Astrocyte (in vitro differentiated cells and primary cell): ENCODE measurements at regions not wholly inside any gene's neighbourhood (a gene's known extent, or its start where the extent isn't known, plus 50 kb on each side); places are given as distances from the start of the nearest gene placed in this dataset.
A peak's percentile ranks its signal among the peaks of the same experiment; 100 is the strongest.

Source experiments
- DNase-seq: peaks from one replicate; pipeline ENCODE4 v3.0.0-alpha.2; 2010; ENCODE audit warnings: low read depth
- FAIRE-seq: peaks from 2 replicates; lab custom pipeline; 2011; peaks lifted over from hg19 to GRCh38; lab: Jason Lieb, UNC
- H2AFZ ChIP-seq: 2 replicates; pipeline ENCODE4 v1.6.0; 2012; ENCODE audit warnings: low read depth, low read length, inconsistent platforms
- H3K27ac ChIP-seq: 2 replicates; pipeline ENCODE4 v1.5.1; 2011; ENCODE audit warnings: low read depth, low read length, inconsistent platforms
- H3K27me3 ChIP-seq: 2 replicates; pipeline ENCODE4 v1.6.0; 2011; ENCODE audit warnings: low read length, inconsistent platforms; ENCODE audit not compliant: insufficient read depth
- H3K36me3 ChIP-seq: 2 replicates; pipeline ENCODE4 v1.5.1; 2011; ENCODE audit warnings: low read length, inconsistent platforms; ENCODE audit not compliant: insufficient read depth
- H3K4me1 ChIP-seq: 2 replicates; pipeline ENCODE4 v1.5.1; 2011; ENCODE audit warnings: low read length, inconsistent platforms; ENCODE audit not compliant: insufficient read depth
- H3K4me2 ChIP-seq: 2 replicates; pipeline ENCODE4 v1.6.0; 2012; ENCODE audit warnings: low read length, inconsistent platforms
- H3K4me3 ChIP-seq: 2 replicates; pipeline ENCODE4 v1.5.1; 2011; ENCODE audit warnings: low read depth, mild to moderate bottlenecking, low read length, inconsistent platforms; ENCODE audit not compliant: insufficient read depth
- H3K79me2 ChIP-seq: 2 replicates; pipeline ENCODE4 v1.6.0; 2012; ENCODE audit warnings: mild to moderate bottlenecking, low read length, inconsistent platforms; ENCODE audit not compliant: insufficient read depth
- H3K9ac ChIP-seq: 2 replicates; pipeline ENCODE4 v1.6.0; 2012; ENCODE audit warnings: mild to moderate bottlenecking, low read length, inconsistent platforms
- H3K9me3 ChIP-seq: 2 replicates; pipeline ENCODE4 v1.5.1; 2012; ENCODE audit warnings: low read depth, mild to moderate bottlenecking, low read length, inconsistent platforms; ENCODE audit not compliant: insufficient read depth
- H4K20me1 ChIP-seq: 2 replicates; pipeline ENCODE4 v1.6.0; 2012; ENCODE audit warnings: low read length, inconsistent platforms; ENCODE audit not compliant: insufficient read depth
- H3K27ac Mint-ChIP-seq: one replicate; pipeline ENCODE4 v1.8.0; 2021; ENCODE audit warnings: mild to moderate bottlenecking, mixed read lengths; ENCODE audit not compliant: unreplicated experiment
- H3K27me3 Mint-ChIP-seq: one replicate; pipeline ENCODE4 v1.8.0; 2021; ENCODE audit warnings: low read depth, mixed read lengths; ENCODE audit not compliant: unreplicated experiment
- H3K36me3 Mint-ChIP-seq: one replicate; pipeline ENCODE4 v1.8.0; 2021; ENCODE audit warnings: low read depth, mixed read lengths; ENCODE audit not compliant: unreplicated experiment
- H3K4me1 Mint-ChIP-seq: one replicate; pipeline ENCODE4 v1.8.0; 2021; ENCODE audit warnings: low read depth, mixed read lengths; ENCODE audit not compliant: unreplicated experiment
- H3K4me3 Mint-ChIP-seq: one replicate; pipeline ENCODE4 v1.8.0; 2021; ENCODE audit warnings: mild to moderate bottlenecking, moderate library complexity, mixed read lengths; ENCODE audit not compliant: unreplicated experiment
- H3K9me3 Mint-ChIP-seq: one replicate; pipeline ENCODE4 v1.8.0; 2021; ENCODE audit warnings: mild to moderate bottlenecking, mixed read lengths; ENCODE audit not compliant: unreplicated experiment
- CTCF ChIP-seq: IDR thresholded peaks from 2 replicates; pipeline ENCODE4 v1.5.1; 2011; ENCODE audit warnings: low read depth, mild to moderate bottlenecking, inconsistent platforms, low read length, moderate library complexity; ENCODE audit not compliant: insufficient read depth
- EZH2 ChIP-seq: IDR thresholded peaks from 2 replicates; pipeline ENCODE4 v1.6.1; 2012; ENCODE audit warnings: mild to moderate bottlenecking, low read length, inconsistent platforms; ENCODE audit not compliant: insufficient read depth

GRCh38 chr14:80271389-80271788, 60.1 kb upstream of the DIO2 start:
- H3K27me3 ChIP-seq, result no peaks in the 10 kb centered on the region
- no peak overlapping the region for H2AFZ ChIP-seq
- H3K9ac ChIP-seq, result no peak overlapping the region
- no peak overlapping the region for H3K27ac ChIP-seq
- no peaks in the 10 kb centered on the region for H3K36me3 ChIP-seq
- H3K9me3 ChIP-seq, result no peaks in the 10 kb centered on the region
- Mint-ChIP-seq H3K4me3 (no peak overlapping the region), H3K4me1 (no peaks in the 10 kb centered on the region), H3K27ac (no peak overlapping the region), H3K9me3 (no peaks in the 10 kb centered on the region), H3K27me3 (no peaks in the 10 kb centered on the region), H3K36me3 (no peaks in the 10 kb centered on the region)
- H3K4me3 ChIP-seq, result no peak overlapping the region
- TF ChIP-seq CTCF (no peak), EZH2 (no peak)
- FAIRE-seq (no peak), DNase-seq (no peak)
- H3K79me2 ChIP-seq, result no peaks in the 10 kb centered on the region
- H3K4me1 ChIP-seq, result peaks cover 4% of the 10 kb centered on the region
- no peaks in the 10 kb centered on the region for H4K20me1 ChIP-seq
- H3K4me2 ChIP-seq, result no peak overlapping the region

DNA sequence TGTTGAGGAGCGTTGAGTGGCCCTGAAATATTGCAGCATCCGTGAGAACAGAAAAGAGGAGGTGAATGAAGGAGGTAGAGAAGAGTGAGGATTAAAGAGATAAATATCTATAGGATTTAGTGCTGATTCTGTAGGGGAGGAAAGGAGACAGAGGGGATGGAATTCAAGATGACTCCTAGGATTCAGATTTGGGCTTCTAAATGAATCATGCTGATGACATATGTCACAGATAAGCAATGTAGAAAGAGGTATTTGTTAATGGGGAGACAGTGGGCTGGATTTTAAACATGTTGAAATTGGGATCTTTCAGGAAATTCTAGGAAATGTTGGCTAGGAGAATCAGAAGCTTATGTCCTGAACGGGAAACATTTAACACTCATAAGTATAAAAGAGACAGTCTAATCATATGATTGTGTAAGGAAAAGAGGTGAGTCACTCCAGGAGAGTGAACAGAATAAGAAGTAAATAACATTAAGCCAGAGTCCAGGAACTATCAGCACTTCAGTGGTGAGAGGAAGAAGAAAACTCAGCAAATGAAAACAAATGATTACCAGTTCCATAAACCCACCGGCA, 58.1 kb upstream of the DIO2 start:
- H3K27ac ChIP-seq, result peak overlapping the region; percentile 2
- peak overlapping the region; percentile 13 for H3K4me2 ChIP-seq

More for the DNA sequence above, 58.1 kb upstream of the DIO2 start:
- DNase-seq (peak; percentile 62), FAIRE-seq (peak; percentile 26)
- Mint-ChIP-seq H3K9me3 (no peaks in the 10 kb centered on the region), H3K27me3 (no peaks in the 10 kb centered on the region), H3K4me1 (no peaks in the 10 kb centered on the region), H3K36me3 (no peaks in the 10 kb centered on the region), H3K27ac (no peak overlapping the region), H3K4me3 (no peak overlapping the region)
- no peak overlapping the region for H2AFZ ChIP-seq
- H3K36me3 ChIP-seq, result no peaks in the 10 kb centered on the region
- no peak overlapping the region for H3K4me3 ChIP-seq
- peaks cover 4% of the 10 kb centered on the region for H3K4me1 ChIP-seq
- no peaks in the 10 kb centered on the region for H3K79me2 ChIP-seq
- H3K9ac ChIP-seq, result no peak overlapping the region
- H4K20me1 ChIP-seq, result no peaks in the 10 kb centered on the region
- no peaks in the 10 kb centered on the region for H3K27me3 ChIP-seq
- no peaks in the 10 kb centered on the region for H3K9me3 ChIP-seq
- TF ChIP-seq EZH2 (no peak), CTCF (no peak)
